ENCODE measurements at regions not wholly inside any gene's neighbourhood (a gene's known extent, or its start where the extent isn't known, plus 50 kb on each side); places are given as distances from the start of the nearest gene placed in this dataset.
"Not testable (repeated sequence)": the region's sequence is repeated elsewhere in the genome, so short reads cannot be mapped to it uniquely, and the experiment has no call there.

- DNase-seq: no peak
These were observed 67.8 kb upstream of the DNAJC1 start for GRCh38 chr10:22071332-22071731.

- DNase-seq: no peak
These were observed 63.6 kb upstream of the DNAJC1 start for GRCh38 chr10:22067091-22067490.

GRCh38 chr10:22060984-22061383, 57.5 kb upstream of the DNAJC1 start:
- not testable (repeated sequence) for DNase-seq

- no peak for DNase-seq
These were observed 54.7 kb upstream of the DNAJC1 start for GRCh38 chr10:22058201-22058600.

GRCh38 chr10:22054961-22055360, 51.4 kb upstream of the DNAJC1 start:
- DNase-seq: no peak
